ENCODE measurements at regions not wholly inside any gene's neighbourhood (a gene's known extent, or its start where the extent isn't known, plus 50 kb on each side); places are given as distances from the start of the nearest gene placed in this dataset.

- no peak for DNase-seq (ENCODE audit: low read depth in 1 of 2, low spot score in 1 of 2)
- Histone ChIP-seq H3K4me1 (ENCODE audit: low read depth) (no peaks in the 10 kb centered on the region), H3K9me3 (ENCODE audit: low read depth) (no peaks in the 10 kb centered on the region), H3K4me3 (no peak overlapping the region), H3K36me3 (no peaks in the 10 kb centered on the region), H3K27me3 (no peaks in the 10 kb centered on the region), H3K27ac (no peak overlapping the region)
- no peak for TF ChIP-seq CTCF (IDR thresholded peaks at IDR 0.05; ENCODE audit: low read depth, low read length)
Observed at GRCh38 chr5:173719731-173720082, 103.3 kb upstream of the BOD1 start.

GRCh38 chr5:173720286-173720952 is 104.0 kb upstream of the BOD1 start:
- no peaks in the 10 kb centered on the region for H3K36me3 ChIP-seq
- no peak for TF ChIP-seq CTCF (IDR thresholded peaks at IDR 0.05; ENCODE audit: low read depth, low read length)
- no peak overlapping the region for H3K4me3 ChIP-seq
- no peaks in the 10 kb centered on the region for H3K9me3 ChIP-seq (ENCODE audit: low read depth)
- no peaks in the 10 kb centered on the region for H3K27me3 ChIP-seq
- H3K4me1 ChIP-seq (ENCODE audit: low read depth), result no peaks in the 10 kb centered on the region
- no peak for DNase-seq (ENCODE audit: low read depth in 1 of 2, low spot score in 1 of 2)
- no peak overlapping the region for H3K27ac ChIP-seq

GRCh38 chr5:173720953-173721600 is 104.6 kb upstream of the BOD1 start:
- Histone ChIP-seq H3K9me3 (ENCODE audit: low read depth) (no peaks in the 10 kb centered on the region), H3K27me3 (no peaks in the 10 kb centered on the region), H3K4me1 (ENCODE audit: low read depth) (no peaks in the 10 kb centered on the region), H3K4me3 (no peak overlapping the region), H3K36me3 (no peaks in the 10 kb centered on the region), H3K27ac (no peak overlapping the region)
- no peak for TF ChIP-seq CTCF (IDR thresholded peaks at IDR 0.05; ENCODE audit: low read depth, low read length)
- no peak for DNase-seq (ENCODE audit: low read depth in 1 of 2, low spot score in 1 of 2)

- DNase-seq (ENCODE audit: low read depth in 1 of 2, low spot score in 1 of 2), result no peak
- no peaks in the 10 kb centered on the region for H3K9me3 ChIP-seq (ENCODE audit: low read depth)
- no peak for TF ChIP-seq CTCF (IDR thresholded peaks at IDR 0.05; ENCODE audit: low read depth, low read length)
Observed at GRCh38 chr5:173721601-173722232, 105.3 kb upstream of the BOD1 start.

GRCh38 chr5:173726846-173727557 is 110.6 kb upstream of the BOD1 start:
- peak in 1 of 2 donors; percentile 54 for DNase-seq (ENCODE audit: low read depth in 1 of 2, low spot score in 1 of 2)
- H3K9me3 ChIP-seq (ENCODE audit: low read depth), result no peaks in the 10 kb centered on the region

More at GRCh38 chr5:173721601-173722232, 105.3 kb upstream of the BOD1 start:
- no peak overlapping the region for H3K4me3 ChIP-seq
- no peaks in the 10 kb centered on the region for H3K4me1 ChIP-seq (ENCODE audit: low read depth)
- H3K36me3 ChIP-seq, result no peaks in the 10 kb centered on the region
- no peaks in the 10 kb centered on the region for H3K27me3 ChIP-seq
- no peak overlapping the region for H3K27ac ChIP-seq

More at GRCh38 chr5:173726846-173727557, 110.6 kb upstream of the BOD1 start:
- no peak for TF ChIP-seq CTCF (IDR thresholded peaks at IDR 0.05; ENCODE audit: low read depth, low read length)
- Histone ChIP-seq H3K4me3 (no peak overlapping the region), H3K27me3 (no peaks in the 10 kb centered on the region), H3K36me3 (no peaks in the 10 kb centered on the region), H3K27ac (no peak overlapping the region), H3K4me1 (ENCODE audit: low read depth) (no peaks in the 10 kb centered on the region)

Measured in cardiac muscle cell (in vitro differentiated cells and primary cell).